ENCODE measurements at regions not wholly inside any gene's neighbourhood (a gene's known extent, or its start where the extent isn't known, plus 50 kb on each side); places are given as distances from the start of the nearest gene placed in this dataset.

GRCh38 chr4:159455675-159456237 is 352.9 kb downstream of the RAPGEF2 start:
- peak; percentile 61 to 67 for DNase-seq (ENCODE audit: low read depth in 2 of 2)
- H3K4me3 ChIP-seq (replicated peaks in 1 of 2; ENCODE audit: low read depth in 2 of 2, low read length in 2 of 2) = no peak overlapping the region
- peak; percentile 87 for TF ChIP-seq CTCF (IDR thresholded peaks at IDR 0.05; ENCODE audit: low read depth, low read length)

- no peak for DNase-seq (ENCODE audit: low read depth in 2 of 2)
- no peak overlapping the region for H3K4me3 ChIP-seq (replicated peaks in 1 of 2; ENCODE audit: low read depth in 2 of 2, low read length in 2 of 2)
- TF ChIP-seq CTCF (IDR thresholded peaks at IDR 0.05; ENCODE audit: low read depth, low read length) = no peak
Observed at GRCh38 chr4:159460371-159460770, 357.5 kb downstream of the RAPGEF2 start.

GRCh38 chr4:159463235-159463634 is 360.4 kb downstream of the RAPGEF2 start:
- no peak overlapping the region for H3K4me3 ChIP-seq (replicated peaks in 1 of 2; ENCODE audit: low read depth in 2 of 2, low read length in 2 of 2)
- no peak for TF ChIP-seq CTCF (IDR thresholded peaks at IDR 0.05; ENCODE audit: low read depth, low read length)
- DNase-seq (ENCODE audit: low read depth in 2 of 2) = no peak

GRCh38 chr4:159464302-159464701 is 361.4 kb downstream of the RAPGEF2 start:
- TF ChIP-seq CTCF (IDR thresholded peaks at IDR 0.05; ENCODE audit: low read depth, low read length) = no peak
- DNase-seq (ENCODE audit: low read depth in 2 of 2) = no peak
- no peak overlapping the region for H3K4me3 ChIP-seq (replicated peaks in 1 of 2; ENCODE audit: low read depth in 2 of 2, low read length in 2 of 2)

- no peak for TF ChIP-seq CTCF (IDR thresholded peaks at IDR 0.05; ENCODE audit: low read depth, low read length)
- no peak for DNase-seq (ENCODE audit: low read depth in 2 of 2)
- no peak overlapping the region for H3K4me3 ChIP-seq (replicated peaks in 1 of 2; ENCODE audit: low read depth in 2 of 2, low read length in 2 of 2)
Observed at GRCh38 chr4:159476886-159477285, 374.0 kb downstream of the RAPGEF2 start.

- no peak for TF ChIP-seq CTCF (IDR thresholded peaks at IDR 0.05; ENCODE audit: low read depth, low read length)
- H3K4me3 ChIP-seq (replicated peaks in 1 of 2; ENCODE audit: low read depth in 2 of 2, low read length in 2 of 2) = no peak overlapping the region
- no peak for DNase-seq (ENCODE audit: low read depth in 2 of 2)
Observed at GRCh38 chr4:159480826-159481225, 377.9 kb downstream of the RAPGEF2 start.

GRCh38 chr4:159481936-159482335 is 379.1 kb downstream of the RAPGEF2 start:
- no peak overlapping the region for H3K4me3 ChIP-seq (replicated peaks in 1 of 2; ENCODE audit: low read depth in 2 of 2, low read length in 2 of 2)
- no peak for TF ChIP-seq CTCF (IDR thresholded peaks at IDR 0.05; ENCODE audit: low read depth, low read length)
- DNase-seq (ENCODE audit: low read depth in 2 of 2) = no peak
